PC-9 (cell line): ENCODE measurements at regions not wholly inside any gene's neighbourhood (a gene's known extent, or its start where the extent isn't known, plus 50 kb on each side); places are given as distances from the start of the nearest gene placed in this dataset.

ENCODE experiments used
- CTCF ChIP-seq: fragments of 200-600 bp; sonication (generic); conservative IDR thresholded peaks from 2 replicates; pipeline ENCODE4 v1.6.1; 2017; ENCODE audit warnings: mixed run types, antibody characterized with exemption, mild to moderate bottlenecking, moderate library complexity
- EZH2 ChIP-seq: fragments of 200-600 bp; sonication (generic); IDR thresholded peaks from 2 replicates; pipeline ENCODE4 v1.8.0; 2017; ENCODE audit warnings: antibody characterized with exemption, low read depth

GRCh38 chr2:225781145-225781544, 381.6 kb downstream of the NYAP2 start:
- TF ChIP-seq CTCF (no peak), EZH2 (no peak)
